ENCODE measurements at regions not wholly inside any gene's neighbourhood (a gene's known extent, or its start where the extent isn't known, plus 50 kb on each side); places are given as distances from the start of the nearest gene placed in this dataset.
"Not testable (repeated sequence)": the region's sequence is repeated elsewhere in the genome, so short reads cannot be mapped to it uniquely, and the experiment has no call there.

GRCh38 chr11:37170311-37170710 lies 572.3 kb upstream of the RAG2 start:
- Histone ChIP-seq H3K36me3 (ENCODE audit: control insufficient read depth in 1 of 2, insufficient read depth in 2 of 2, low read length in 2 of 2) (no peaks in the 10 kb centered on the region), H3K4me3 (replicated peaks in 1 of 2; ENCODE audit: low read depth in 1 of 2, low read length in 2 of 2) (no peak overlapping the region), H3K9me3 (ENCODE audit: control insufficient read depth in 1 of 2, insufficient read depth in 1 of 2, low read depth in 1 of 2, low read length in 2 of 2) (peaks cover 0 to 4% of the 10 kb centered on the region in 2 experiments; a peak in 2 of 4 replicates), H4K20me1 (ENCODE audit: insufficient read depth) (no peaks in the 10 kb centered on the region), H3K79me2 (ENCODE audit: insufficient read depth, low read length) (no peaks in the 10 kb centered on the region), H3K9me2 (ENCODE audit: insufficient read depth) (no peaks in the 10 kb centered on the region), H3K9ac (ENCODE audit: low read length) (no peak overlapping the region), H3K4me1 (ENCODE audit: control insufficient read depth in 1 of 2, insufficient read depth in 2 of 2, low read length in 2 of 2) (no peaks in the 10 kb centered on the region), H3K4me2 (ENCODE audit: low read length) (no peak overlapping the region), H3K27me3 (ENCODE audit: insufficient read depth, low read length) (no peaks in the 10 kb centered on the region), H2AFZ (ENCODE audit: low read depth, low read length, poor library complexity, severe bottlenecking) (no peak overlapping the region), H3K27ac (ENCODE audit: low read depth, low read length) (no peak overlapping the region)
- POLR2A ChIA-PET, result no interaction called here
- intact Hi-C loops (cut with micrococcal nuclease), result no loop called here
- ATAC-seq, result no peak
- no peak for TF ChIP-seq TCF7L2 (IDR thresholded peaks at IDR 0.05; ENCODE audit: borderline replicate concordance, extremely low read depth, insufficient read depth, insufficient read length)
- no peak for TF ChIP-seq EZH2 (IDR thresholded peaks at IDR 0.05)
- TF ChIP-seq POLR2AphosphoS5 (IDR thresholded peaks at IDR 0.05; ENCODE audit: low read depth, low read length), result no peak
- no peak for TF ChIP-seq ZFX (IDR thresholded peaks at IDR 0.05)
- no peak for TF ChIP-seq ZBTB33 (IDR thresholded peaks at IDR 0.05; ENCODE audit: extremely low read depth, insufficient replicate concordance, low read length)
- no peak for TF ChIP-seq CBX3 (IDR thresholded peaks at IDR 0.05; ENCODE audit: low read depth)
- no peak for TF ChIP-seq JUND (IDR thresholded peaks at IDR 0.05)
- no peak for TF ChIP-seq ZNF274 (IDR thresholded peaks at IDR 0.05; ENCODE audit: low read depth, low read length)
- no peak for TF ChIP-seq POLR2A (IDR thresholded peaks at IDR 0.05; ENCODE audit: borderline replicate concordance, extremely low read depth, insufficient read depth, insufficient read length)
- TF ChIP-seq ATF3 (IDR thresholded peaks at IDR 0.05), result no peak
- TF ChIP-seq SP1 (IDR thresholded peaks at IDR 0.05; ENCODE audit: low read depth), result no peak
- TF ChIP-seq, protein P1, sequence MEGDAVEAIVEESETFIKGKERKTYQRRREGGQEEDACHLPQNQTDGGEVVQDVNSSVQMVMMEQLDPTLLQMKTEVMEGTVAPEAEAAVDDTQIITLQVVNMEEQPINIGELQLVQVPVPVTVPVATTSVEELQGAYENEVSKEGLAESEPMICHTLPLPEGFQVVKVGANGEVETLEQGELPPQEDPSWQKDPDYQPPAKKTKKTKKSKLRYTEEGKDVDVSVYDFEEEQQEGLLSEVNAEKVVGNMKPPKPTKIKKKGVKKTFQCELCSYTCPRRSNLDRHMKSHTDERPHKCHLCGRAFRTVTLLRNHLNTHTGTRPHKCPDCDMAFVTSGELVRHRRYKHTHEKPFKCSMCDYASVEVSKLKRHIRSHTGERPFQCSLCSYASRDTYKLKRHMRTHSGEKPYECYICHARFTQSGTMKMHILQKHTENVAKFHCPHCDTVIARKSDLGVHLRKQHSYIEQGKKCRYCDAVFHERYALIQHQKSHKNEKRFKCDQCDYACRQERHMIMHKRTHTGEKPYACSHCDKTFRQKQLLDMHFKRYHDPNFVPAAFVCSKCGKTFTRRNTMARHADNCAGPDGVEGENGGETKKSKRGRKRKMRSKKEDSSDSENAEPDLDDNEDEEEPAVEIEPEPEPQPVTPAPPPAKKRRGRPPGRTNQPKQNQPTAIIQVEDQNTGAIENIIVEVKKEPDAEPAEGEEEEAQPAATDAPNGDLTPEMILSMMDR (IDR thresholded peaks at IDR 0.05 in 2 of 3, conservative IDR thresholded peaks at IDR 0.05 in 1 of 3; ENCODE audit: borderline replicate concordance in 1 of 3, insufficient read depth in 1 of 3, low read depth in 2 of 3, low read length in 2 of 3), result no peak
- DNase-seq (ENCODE audit: low read depth, low spot score), result no peak
- BruUV-seq (replicated peaks), result no TSS peak
- CTCF ChIA-PET, result no interaction called here
- RAD21 ChIA-PET (ENCODE audit: low non-redundant PET in 1 of 2, low total read pairs in 2 of 2, uncharacterized antibody in 2 of 2, unreplicated experiment in 2 of 2), result no interaction called here

GRCh38 chr11:37145434-37145833 lies 547.4 kb upstream of the RAG2 start:
- H3K27ac ChIP-seq (ENCODE audit: low read depth, low read length); H3K79me2 ChIP-seq (ENCODE audit: insufficient read depth, low read length); H4K20me1 ChIP-seq (ENCODE audit: insufficient read depth); POLR2A ChIA-PET; H3K9me3 ChIP-seq (ENCODE audit: control insufficient read depth in 1 of 2, insufficient read depth in 1 of 2, low read depth in 1 of 2, low read length in 2 of 2); H3K4me1 ChIP-seq (ENCODE audit: control insufficient read depth in 1 of 2, insufficient read depth in 2 of 2, low read length in 2 of 2); DNase-seq (ENCODE audit: low read depth, low spot score); H3K4me3 ChIP-seq (replicated peaks in 1 of 2; ENCODE audit: low read depth in 1 of 2, low read length in 2 of 2); ATAC-seq; intact Hi-C loops (cut with micrococcal nuclease); H3K9me2 ChIP-seq (ENCODE audit: insufficient read depth); RAD21 ChIA-PET (ENCODE audit: low non-redundant PET in 1 of 2, low total read pairs in 2 of 2, uncharacterized antibody in 2 of 2, unreplicated experiment in 2 of 2); H3K4me2 ChIP-seq (ENCODE audit: low read length); CTCF ChIA-PET; H3K36me3 ChIP-seq (ENCODE audit: control insufficient read depth in 1 of 2, insufficient read depth in 2 of 2, low read length in 2 of 2); H3K9ac ChIP-seq (ENCODE audit: low read length); H3K27me3 ChIP-seq (ENCODE audit: insufficient read depth, low read length); H2AFZ ChIP-seq (ENCODE audit: low read depth, low read length, poor library complexity, severe bottlenecking); BruUV-seq (replicated peaks): not testable (repeated sequence)
